Fibroblast of skin of right quadriceps (primary cell): ENCODE measurements at regions not wholly inside any gene's neighbourhood (a gene's known extent, or its start where the extent isn't known, plus 50 kb on each side); places are given as distances from the start of the nearest gene placed in this dataset.
"Not testable (repeated sequence)": the region's sequence is repeated elsewhere in the genome, so short reads cannot be mapped to it uniquely, and the experiment has no call there.

Experiments
- DNase-seq: peaks from one replicate; pipeline ENCODE4 v3.0.0-alpha.2; 2013

DNA sequence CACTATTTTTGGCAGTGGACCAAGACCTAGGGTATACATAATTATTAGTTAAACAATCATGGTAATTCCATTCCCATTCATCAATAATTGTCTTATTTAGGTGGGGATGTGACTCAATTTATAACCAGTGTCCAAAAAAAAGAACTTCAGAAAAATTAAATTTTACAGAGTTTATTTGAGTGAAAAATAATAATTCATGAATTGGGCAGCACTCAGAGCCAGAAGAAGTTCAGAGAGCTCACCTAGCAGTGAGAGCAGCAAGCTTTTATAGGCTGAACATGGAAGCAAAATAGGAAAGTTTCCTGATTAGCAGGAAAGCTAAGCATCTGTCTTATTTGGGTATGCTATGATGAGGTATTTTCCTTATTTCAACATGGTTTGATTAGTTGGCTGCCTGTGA is 500.8 kb downstream of the PCDH7 start:
- no peak for DNase-seq

DNA sequence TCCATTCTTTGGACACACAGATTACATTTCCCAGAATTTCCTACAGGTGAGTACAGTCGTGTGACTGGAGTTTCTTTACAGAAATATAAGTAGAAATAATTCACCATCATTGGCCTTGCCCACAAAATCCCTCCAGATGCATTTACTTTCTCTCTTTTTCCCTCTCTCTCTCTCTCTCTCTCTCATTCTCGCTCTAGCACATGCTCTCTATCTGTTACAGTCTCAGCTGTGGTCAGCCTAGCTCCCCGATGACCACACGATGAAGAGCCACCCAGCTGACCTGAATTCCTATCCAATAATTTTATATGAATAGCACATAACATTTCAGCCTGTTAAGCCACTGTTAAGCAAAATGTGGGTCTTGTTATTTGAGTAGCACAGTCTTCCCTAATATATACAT is 507.9 kb downstream of the PCDH7 start:
- no peak for DNase-seq

DNA sequence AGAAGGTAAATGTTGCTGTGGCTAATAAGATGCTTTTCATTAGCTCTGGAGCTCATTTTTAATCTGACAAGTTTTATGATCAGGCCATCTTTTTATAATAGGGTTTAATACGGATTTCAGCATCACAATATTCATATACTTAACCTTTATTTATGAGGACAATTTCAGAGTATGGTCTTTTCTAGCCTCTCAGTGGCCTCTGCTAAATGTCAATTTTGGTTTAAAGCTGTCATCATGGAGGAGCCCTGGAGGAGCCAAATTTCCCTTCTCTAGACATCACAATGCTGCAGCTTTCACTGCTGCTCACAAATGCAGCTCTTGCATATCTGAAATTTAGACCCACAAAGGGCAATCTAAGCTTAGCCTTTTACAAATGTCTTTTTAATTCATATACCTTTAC is 510.4 kb downstream of the PCDH7 start:
- DNase-seq = no peak

DNA sequence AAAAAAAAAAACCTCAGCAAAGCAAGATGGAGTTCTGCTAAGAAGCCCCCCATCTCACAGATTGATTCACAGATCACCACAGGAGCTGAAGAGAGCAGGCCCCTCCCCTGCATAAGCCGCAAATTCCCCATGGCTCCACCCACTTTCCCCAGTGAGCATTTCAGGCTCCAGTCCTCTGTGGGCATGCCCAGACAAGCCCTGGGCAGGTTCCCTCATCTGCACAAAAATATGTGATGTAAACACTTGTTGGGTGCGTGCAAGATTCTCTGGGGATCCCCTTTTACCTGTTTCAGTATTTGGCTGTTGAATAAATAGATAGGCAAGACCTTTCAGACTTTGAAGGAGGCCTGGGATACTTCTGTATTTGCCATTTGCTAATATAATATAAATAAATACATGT is 514.3 kb downstream of the PCDH7 start:
- DNase-seq = no peak

DNA sequence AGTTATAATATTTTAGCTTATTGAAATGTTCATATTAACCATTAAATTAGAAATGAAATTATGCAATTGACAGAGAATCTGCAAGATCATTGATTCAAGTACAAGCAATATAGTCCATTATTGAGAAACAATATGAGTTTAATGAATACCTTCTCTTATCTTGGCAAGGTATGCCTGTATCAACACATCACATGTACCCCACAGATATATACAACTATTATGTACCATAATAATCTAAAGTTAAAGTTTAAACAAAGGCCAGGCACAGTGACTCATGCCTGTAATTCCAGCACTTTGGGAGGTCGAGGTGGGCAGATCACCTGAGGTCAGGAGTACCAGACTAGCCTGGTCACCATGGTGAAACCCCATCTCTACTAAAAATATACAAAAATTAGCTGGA is 514.7 kb downstream of the PCDH7 start:
- no peak for DNase-seq

DNA sequence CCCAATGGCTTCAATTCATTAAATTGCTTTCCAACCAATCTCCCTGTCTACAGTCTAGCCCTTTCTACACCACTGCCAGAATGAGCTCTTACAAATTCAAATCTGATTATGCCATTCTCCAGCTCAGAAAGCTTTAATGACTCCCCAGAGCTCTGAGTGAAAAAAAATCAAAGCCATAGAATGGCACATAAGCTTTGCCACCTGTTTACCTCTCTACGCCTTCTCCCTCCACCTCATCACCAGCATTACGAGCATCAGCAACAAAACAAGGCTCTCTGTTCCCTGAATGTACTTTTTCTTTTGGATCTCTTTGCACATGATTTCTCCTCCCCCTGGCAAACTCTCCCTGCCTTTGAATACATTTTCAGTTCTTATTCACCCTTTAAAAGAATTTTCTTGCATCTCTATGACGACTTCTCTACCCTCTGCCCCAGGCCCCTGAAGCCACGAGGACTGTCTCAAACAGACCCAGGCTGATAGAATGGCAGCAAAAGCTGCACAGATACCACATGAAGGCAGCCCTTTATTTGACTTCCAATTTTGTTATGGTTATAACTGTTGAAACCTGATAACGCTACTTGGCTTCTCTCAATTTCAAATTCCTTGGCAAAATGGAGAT is 516.0 kb downstream of the PCDH7 start:
- DNase-seq = no peak

DNA sequence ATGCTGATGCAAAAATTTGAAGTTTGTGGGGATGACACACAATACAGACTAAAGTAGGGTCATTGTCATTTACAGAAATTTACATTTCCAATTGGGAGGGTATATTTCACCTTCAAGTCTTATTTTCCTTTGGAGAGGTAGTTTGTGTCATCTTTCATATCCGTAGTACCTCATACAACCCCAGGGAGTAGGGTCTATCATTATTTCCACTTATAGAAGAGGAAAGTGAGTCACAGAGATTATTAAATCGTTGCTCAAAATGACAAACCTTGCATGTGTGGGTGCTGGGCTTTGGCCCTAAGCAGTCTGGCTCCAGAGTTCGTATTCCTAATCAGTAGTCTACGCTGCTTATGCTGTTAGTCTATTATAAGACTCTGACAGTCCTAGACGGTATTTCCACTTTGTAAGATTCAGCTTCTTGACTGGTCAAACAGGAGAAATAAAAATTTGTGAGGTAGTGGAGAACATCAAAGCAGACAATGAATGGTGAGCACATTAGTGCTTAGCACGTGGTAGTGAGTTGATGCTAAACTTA is 516.5 kb downstream of the PCDH7 start:
- peak; percentile 3 for DNase-seq

DNA sequence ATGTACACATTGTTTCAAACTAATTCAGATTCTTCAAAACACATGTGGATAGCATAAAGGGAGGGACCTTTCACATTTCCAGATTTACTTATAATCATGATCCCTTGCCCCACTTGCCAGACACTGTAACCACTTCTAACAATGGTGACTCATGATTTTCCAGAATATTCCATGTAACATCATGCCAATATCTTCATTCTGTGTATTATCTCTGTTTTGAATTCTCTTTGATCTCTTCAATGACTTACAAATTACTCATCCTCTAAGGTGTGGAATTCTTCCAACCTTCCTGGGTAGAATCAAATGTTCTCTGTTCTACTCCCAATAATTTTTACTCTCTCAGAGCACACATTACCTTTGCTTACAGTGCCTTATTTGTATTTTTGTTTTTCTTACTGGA is 517.1 kb downstream of the PCDH7 start:
- DNase-seq = peak; percentile 1

DNA sequence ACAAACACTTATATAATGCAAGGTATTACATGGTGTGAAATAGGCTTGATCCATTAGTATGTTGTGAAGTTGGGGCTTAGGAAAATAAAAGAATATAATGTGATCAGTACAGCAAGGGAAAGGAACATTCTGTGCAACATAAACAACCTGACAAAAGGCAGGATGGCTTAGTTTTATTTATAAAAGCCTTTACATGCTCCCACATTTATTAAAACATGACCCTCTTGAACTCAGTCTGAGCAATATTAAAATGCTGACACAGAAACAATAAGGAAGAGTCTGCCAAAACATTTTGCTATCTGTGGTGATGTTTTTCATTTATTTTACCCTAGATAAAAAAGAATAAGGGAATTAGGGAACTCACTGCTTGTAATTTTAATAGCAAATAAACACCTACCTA is 519.7 kb downstream of the PCDH7 start:
- no peak for DNase-seq

DNA sequence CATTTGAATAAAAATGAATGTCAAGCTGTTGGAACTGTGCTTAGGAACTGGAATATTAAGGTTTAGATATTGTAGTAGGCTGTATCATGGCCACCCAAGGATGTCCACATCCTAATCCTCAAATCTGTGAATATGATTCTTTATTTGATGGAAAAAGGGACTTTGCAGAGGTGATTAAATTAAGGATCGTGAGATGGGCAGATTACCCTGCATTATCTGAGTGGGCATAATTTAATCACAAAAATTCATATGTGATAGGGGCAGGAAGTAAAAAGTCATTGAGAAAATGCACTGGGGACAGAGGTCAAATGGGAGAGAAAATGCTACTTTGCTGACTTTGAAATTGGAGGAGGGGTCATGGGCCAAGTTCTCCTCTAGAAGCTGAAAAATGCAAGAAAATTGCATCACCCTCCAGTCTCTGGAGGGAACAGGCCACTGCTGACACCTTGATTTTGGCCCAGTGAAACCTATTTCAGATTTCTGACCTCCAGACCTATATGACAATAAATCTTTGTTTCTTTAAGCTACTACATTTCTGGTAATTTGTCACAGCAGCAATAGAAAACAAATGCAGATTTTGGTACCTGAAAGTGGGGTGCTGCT is 521.4 kb downstream of the PCDH7 start:
- DNase-seq = no peak

DNA sequence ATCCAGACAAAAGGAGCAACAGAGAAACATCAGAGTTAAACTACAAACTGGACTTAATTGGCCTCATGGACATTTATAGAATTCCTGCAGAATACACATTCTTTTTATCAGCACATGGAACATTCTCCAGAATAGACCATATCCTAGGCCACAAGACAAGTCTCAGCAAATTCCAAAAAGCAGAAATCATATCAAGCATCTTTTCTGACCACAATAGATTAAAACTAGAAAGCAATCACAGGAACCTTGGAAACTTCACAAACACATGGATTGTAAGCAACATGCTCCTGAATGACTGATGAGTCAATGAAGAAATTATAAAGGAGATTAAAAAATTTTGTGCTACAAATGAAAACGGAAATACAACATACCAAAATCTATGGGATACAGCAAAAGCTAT is 526.7 kb downstream of the PCDH7 start:
- DNase-seq = peak; percentile 6

DNA sequence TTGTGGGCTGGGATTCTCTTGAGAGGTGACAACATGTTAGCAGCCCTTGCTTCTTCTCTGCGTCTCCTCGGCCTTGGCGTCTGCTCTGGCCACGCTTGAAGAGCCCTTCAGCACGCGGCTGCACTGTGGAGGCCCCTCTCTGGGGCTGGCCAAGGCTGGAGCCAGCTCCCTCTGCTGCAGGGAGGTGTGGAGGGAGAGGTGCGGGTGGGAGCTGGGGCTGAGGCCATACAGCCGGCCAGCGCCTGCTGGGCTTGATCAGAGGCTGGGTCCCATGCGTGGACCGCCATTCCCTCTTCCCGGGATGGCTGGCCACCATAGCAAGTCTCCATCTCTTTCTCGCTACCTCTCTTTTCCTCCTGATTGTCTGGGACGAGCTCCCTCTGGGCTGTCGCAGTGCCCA is 539.0 kb downstream of the PCDH7 start:
- DNase-seq = no peak

DNA sequence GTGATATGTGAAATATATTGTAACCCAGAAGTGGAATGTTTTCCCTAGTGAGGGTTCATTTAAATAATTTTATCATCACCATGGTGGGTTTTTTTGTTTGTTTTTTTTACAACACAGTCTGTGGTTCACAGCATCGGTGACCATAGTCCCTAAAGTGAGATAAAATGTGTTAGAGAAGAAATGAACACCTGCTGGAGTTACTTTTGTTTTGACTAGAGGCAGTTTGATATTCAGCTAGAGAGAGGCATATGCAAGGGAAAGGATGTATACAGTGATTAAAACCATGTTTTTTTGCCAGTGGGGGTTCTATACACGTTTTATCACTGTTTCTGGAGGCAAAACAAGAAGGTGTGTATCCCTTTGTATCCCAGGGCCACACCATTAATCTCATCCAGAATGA is 541.5 kb downstream of the PCDH7 start:
- no peak for DNase-seq

DNA sequence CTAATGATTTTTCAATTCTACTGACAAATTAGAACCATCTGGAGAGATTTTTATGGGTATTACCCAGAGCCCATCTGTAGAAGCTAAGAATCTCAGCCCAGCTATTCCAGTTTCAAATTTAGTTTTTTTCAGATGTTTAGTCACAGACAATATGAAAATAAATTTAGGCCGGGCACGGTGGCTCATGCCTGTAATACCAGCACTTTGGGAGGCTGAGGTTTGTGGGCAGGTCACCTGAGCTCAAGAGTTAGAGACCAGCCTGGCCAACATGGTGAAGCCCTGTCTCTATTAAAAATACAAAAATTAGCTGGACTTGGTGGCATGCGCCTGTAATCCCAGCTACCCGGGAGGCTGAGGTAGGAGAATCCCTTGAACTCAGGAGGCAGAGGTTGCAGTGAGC is 545.9 kb downstream of the PCDH7 start:
- DNase-seq = not testable (repeated sequence)

DNA sequence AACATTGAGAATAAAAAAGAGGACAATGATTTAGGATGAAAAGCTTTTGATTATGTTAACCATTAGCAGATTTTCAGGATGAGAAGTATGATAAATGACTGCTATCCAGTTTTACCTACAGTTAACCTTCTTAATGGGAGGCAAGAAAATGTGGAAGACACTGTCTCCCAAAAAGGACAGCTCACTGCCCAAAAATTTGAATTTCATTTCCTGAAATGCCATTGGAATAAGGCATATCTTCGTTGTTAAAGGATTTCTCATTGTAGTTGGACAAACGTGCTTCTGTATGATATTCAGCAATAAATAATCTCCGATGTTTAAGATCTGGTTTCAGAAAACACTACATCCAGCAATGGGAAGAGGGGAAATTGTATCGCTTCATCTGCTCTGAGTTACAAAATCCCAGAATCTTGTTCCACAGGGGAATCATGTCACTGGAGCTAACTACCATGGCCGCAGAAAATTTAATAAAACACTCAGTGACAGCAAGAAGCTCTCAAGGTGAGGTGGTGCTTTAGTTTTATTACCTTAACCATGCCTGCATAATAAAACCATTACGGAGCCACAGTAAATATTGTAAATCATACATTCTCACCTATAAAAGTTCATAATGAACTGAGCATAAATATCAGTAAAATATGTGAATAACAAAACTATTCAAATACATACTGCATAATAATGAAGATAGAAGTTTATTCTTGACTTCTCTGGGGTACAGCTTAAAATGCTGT is 552.3 kb downstream of the PCDH7 start:
- DNase-seq = peak; percentile 31

DNA sequence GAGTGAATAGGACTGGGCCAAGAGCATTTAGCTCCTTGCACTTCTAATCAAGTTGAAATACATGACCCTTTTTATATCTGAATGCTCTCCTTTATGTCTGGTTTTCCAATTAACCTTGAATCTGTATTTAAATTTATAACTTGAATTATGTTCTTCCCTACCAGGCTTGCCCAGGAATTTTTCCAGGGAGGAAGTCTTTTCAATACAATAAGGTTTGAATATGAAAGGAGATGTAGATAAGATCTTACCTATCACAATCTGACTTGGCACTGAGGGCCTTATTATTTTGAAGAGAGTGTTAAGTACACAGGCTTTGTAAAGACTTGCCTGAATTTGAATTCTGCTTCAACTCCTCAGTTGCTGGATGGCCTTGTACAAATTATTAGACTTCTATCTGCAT is 555.7 kb downstream of the PCDH7 start:
- DNase-seq = no peak

DNA sequence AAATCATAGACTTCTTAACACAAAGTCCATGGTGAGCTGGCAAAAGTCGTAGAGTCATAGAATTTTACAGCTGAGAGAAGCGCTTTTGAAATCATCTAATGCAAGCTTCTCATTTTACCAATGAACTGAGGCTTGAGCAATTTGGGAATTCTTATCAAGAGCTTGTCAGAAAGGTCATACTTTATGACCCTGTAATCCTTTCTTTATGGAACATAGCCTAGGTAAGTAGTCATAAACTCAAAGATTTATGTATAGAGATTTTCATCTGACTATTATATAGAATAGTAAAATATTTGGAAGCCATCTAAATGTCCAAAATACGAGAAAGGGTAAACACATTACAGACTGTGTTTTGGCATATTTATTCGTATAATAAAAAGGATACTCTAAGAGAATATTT is 563.5 kb downstream of the PCDH7 start:
- no peak for DNase-seq

DNA sequence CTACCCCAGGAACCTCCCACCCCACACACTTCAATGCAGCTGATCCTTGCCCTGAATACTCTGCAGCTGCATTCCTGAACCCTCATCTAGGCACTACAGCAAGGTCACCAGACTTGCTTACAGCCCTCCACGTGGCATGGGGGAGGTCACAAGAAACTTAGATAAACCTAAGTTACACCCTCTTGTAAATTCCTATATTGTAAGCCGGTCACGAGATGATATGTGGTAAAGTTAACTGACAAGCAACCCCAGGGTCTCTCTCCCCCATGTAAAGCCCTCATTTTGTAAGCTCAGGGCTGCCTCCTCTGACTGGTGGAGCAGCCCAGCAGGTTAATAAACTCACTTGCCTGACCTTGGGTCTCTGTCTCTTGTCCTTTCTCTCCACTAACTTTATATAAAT is 570.7 kb downstream of the PCDH7 start:
- no peak for DNase-seq

DNA sequence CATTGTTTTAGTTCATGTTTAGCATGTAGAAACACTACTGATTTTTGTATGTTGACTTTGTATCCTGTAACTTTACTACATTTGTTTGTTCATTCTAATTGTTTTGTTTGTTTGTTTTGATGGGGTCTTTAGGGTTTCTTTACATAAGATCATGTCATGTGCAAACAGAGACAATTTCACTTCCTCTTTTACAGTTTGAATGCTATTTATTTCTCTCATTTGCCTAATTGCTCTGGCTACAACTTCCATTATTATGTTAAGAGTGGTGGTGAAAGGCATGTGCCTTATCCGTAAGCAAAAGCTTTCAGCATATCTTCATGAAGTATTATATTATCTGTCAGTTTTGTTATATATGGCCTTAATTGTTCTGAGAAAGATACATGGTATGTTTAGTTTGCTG is 571.1 kb downstream of the PCDH7 start:
- no peak for DNase-seq

DNA sequence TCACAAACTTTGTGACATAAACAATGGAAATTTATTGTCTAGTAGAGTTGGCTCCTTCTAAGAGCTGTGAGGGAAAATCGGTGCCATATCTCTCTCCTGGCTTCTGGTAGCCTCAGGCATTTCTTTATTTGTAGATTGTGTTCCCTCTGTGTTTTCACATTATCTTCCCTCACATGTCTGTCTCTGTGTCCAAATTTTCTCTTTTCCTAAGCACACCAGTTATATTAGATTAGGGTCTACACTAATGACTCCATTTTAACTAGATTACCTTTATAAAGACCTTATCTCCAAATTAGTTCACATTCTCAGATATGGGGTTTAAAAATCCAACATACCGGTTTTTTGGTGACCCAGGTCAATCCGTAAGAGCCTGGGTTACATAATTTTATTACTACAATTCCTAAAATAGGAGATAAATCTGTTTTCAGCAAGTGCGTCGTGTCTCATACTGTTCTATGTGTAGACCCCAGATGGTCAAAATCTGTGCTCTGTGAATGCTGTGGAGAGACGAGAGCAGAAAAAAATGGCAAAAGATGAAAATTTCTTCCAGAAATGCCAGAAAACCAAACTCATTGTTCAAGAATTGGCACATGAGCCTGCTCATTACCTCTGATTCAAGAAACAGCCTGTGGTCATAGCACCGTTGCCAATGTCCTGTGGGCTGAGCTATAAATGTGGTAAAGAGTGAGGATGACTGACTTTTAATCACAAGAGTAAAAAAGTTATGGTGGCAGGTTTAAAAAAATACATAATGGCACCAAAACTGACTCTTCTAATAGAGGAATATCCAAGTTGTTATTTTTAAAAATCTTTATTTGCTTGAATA is 574.7 kb downstream of the PCDH7 start:
- no peak for DNase-seq

DNA sequence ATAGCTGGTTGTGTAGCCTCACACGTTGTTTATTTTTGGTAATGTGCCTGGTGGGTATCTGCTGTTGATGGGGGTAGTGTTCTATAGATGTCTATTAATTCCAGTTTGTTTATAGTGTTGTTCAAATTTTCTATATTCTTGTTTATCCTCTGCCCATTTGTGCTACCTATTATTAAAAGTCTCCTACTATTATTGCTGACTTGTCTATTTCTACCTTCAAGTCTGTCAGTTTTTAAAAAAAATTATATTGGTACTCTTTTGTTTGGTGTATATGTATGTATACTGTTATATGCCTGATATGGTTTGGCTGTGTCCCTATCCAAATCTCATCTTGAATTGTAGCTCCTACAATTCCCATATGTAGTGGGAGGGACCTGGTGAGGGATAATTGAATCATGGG is 578.6 kb downstream of the PCDH7 start:
- no peak for DNase-seq

DNA sequence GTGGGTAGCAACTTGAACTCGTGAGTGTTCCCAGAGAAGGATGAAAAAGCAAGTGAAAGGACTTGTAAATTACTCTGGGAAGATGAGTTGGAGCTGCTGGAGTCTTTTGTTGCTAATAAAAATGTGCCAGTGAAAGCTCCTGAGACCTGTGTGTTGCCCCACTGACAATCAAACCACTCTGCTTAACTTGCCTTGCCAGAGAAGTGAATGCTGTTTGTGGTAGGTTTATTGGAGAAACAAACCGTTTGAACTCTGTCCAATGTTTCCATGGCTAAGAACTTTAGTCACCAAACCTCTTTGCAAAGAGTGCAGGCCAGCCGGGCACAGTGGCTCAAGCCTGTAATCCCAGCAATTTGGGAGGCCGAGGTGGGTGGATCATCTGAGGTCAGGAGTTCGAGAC is 586.9 kb downstream of the PCDH7 start:
- DNase-seq = no peak

DNA sequence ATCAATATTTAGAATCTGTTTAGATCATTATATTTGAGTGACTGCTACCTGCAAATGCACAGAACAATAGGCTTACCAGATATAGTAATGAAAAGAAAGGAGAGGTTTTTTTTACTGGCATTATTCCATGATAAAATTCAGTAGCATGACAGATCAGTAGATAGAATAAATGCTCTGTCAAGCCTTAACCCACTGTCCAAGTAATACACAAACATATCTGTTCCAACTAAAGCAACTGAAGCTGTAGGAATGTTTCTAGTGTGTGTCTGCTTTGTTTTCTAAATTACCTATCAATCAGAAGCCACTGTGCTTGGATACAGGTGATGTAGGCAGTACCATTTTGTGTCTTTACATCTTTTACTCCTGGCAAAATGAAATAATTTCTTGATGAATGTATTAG is 604.6 kb downstream of the PCDH7 start:
- no peak for DNase-seq

DNA sequence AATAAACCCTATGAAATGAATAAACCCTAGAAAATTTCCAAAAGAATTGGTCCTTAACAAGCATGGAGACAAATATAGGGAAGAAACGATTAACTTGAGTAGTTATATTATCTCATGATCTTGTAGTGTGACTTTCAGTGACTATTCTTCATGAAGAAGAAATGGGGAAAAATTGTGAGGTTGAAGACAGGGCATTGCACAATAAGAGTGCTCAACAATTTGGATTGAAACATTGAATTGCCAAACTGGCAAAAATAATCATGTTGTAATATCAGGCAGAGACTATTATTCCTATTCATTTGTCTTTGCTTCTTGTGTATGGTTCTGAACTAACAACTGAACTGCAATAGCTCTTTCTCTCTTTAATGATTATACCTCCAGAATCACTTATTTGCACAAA is 605.1 kb downstream of the PCDH7 start:
- no peak for DNase-seq
